Peyer's patch (tissue), 4 donors: ENCODE measurements at regions not wholly inside any gene's neighbourhood (a gene's known extent, or its start where the extent isn't known, plus 50 kb on each side); places are given as distances from the start of the nearest gene placed in this dataset.
"Not testable (repeated sequence)": the region's sequence is repeated elsewhere in the genome, so short reads cannot be mapped to it uniquely, and the experiment has no call there.

Experiments used
- DNase-seq, 3 donors: peaks; one replicate each; pipeline ENCODE4 v3.0.0-alpha.2; 2017 to 2019
- H3K27ac ChIP-seq, 4 donors: fragments of 200-600 bp; sonication (generic); one replicate each; pipeline ENCODE4 v1.5.1; 2016 to 2019
- H3K27me3 ChIP-seq, 2 donors: fragments of 200-600 bp; sonication (generic); one replicate each; pipeline ENCODE4 v1.5.1; 2019
- H3K36me3 ChIP-seq, 3 donors: fragments of 200-600 bp; sonication (generic); one replicate each; pipeline ENCODE4 v1.5.1; 2016 to 2019
- H3K4me1 ChIP-seq, 4 donors: fragments of 200-600 bp; sonication (generic); one replicate each; pipeline ENCODE4 v1.5.1; 2016 to 2019
- H3K4me3 ChIP-seq, 4 donors: fragments of 200-600 bp; sonication (generic); 1 replicate in 3 of 4; 2 replicates in 1 of 4; pipeline ENCODE4 v1.5.1; 2016 to 2019; ENCODE audit warnings: mild to moderate bottlenecking in 1 of 4
- H3K9me3 ChIP-seq, 4 donors: fragments of 200-600 bp; sonication (generic); one replicate each; pipeline ENCODE4 v1.5.1; 2016 to 2019; ENCODE audit warnings: mild to moderate bottlenecking in 1 of 4
- POLR2A ChIP-seq, 2 donors: fragments of 450-650 bp; IDR thresholded peaks; one replicate each; pipeline ENCODE4 v1.5.1; 2017; ENCODE audit warnings: antibody characterized with exemption in 2 of 2, mild to moderate bottlenecking in 2 of 2, moderate library complexity in 2 of 2
- TF ChIP-seq, protein P1 (sequence below), 6 experiments: fragments of 450-650 bp in 4 of 6; fragments of 200-600 bp in 2 of 6; sonication (generic) in 1 of 6; IDR thresholded peaks; one replicate each; pipeline ENCODE4 v1.5.1; 2017 to 2019; ENCODE audit warnings: antibody characterized with exemption in 6 of 6, mild to moderate bottlenecking in 3 of 6, moderate library complexity in 1 of 6

DNA sequence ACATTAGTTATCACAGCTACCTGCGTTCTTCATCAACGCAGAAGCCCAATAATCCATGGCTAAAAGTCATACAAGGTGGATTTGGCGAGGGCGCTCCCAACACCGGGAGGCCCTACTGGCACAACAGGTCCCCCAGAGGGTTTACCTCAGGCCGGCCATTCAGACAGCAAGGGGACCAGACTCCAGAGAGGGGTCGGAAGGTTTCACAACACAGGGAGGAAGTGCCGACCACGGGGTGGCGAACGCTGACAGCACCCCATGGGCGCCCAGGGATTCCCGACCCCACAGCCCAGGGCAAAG, 1515.9 kb upstream of the DEFB115 start:
- Histone ChIP-seq H3K27me3 (no peaks in the 10 kb centered on the region), H3K36me3 (no peaks in the 10 kb centered on the region), H3K4me1 (no peaks in the 10 kb centered on the region), H3K9me3 (peaks cover 0 to 22% (median 7%) of the 10 kb centered on the region in 4 donors), H3K4me3 (no peak overlapping the region), H3K27ac (no peak overlapping the region)
- TF ChIP-seq, protein P1, sequence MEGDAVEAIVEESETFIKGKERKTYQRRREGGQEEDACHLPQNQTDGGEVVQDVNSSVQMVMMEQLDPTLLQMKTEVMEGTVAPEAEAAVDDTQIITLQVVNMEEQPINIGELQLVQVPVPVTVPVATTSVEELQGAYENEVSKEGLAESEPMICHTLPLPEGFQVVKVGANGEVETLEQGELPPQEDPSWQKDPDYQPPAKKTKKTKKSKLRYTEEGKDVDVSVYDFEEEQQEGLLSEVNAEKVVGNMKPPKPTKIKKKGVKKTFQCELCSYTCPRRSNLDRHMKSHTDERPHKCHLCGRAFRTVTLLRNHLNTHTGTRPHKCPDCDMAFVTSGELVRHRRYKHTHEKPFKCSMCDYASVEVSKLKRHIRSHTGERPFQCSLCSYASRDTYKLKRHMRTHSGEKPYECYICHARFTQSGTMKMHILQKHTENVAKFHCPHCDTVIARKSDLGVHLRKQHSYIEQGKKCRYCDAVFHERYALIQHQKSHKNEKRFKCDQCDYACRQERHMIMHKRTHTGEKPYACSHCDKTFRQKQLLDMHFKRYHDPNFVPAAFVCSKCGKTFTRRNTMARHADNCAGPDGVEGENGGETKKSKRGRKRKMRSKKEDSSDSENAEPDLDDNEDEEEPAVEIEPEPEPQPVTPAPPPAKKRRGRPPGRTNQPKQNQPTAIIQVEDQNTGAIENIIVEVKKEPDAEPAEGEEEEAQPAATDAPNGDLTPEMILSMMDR (IDR thresholded peaks at IDR 0.05), result no peak
- TF ChIP-seq POLR2A (IDR thresholded peaks at IDR 0.05), result no peak
- DNase-seq, result peak in 1 of 3 donors; percentile 40

DNA sequence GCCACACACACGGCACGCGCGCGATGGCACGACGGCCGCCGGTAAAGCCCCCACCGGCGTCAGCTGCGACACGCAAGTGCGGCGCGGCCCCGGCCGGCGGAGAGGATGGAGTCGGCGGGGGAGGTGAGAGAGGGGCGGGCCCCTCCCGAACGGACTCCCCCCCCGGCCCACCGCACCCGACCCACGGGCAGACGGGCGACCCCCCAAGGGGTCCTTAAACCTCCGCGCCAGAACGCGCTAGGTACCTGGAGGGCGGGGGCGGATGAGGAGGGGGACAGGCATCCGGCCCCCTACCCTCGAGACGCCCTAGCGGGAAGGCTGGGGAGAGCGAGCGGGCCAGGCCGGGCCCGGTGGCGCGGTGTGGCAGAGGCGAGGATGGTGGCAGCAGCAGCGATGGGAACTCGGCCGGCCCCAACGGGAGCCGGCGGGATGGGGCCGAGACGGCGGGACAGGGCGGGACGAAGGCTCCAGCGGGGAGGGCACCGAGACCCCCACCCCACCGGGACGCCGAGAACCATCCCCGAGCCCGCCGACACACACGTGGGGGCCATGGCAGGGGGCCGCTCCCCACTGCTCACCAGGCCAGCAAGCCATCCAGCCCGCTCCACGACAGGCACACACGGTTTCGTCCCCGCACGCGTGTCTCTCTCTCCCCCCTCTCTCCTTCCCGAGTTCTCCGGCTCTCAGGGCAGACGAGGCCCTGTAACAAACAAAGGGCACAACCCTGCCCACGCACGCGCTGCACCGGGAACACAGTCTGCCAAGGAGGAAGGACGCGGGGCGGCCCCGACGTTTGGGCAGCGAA, 1515.4 kb upstream of the DEFB115 start:
- H3K27ac ChIP-seq, result no peak overlapping the region
- H3K4me1 ChIP-seq, result no peaks in the 10 kb centered on the region
- TF ChIP-seq POLR2A (IDR thresholded peaks at IDR 0.05), result no peak
- TF ChIP-seq, protein P1 (IDR thresholded peaks at IDR 0.05), result no peak
- H3K36me3 ChIP-seq, result no peaks in the 10 kb centered on the region
- peak in 1 of 3 donors; percentile 24 for DNase-seq
- H3K27me3 ChIP-seq, result no peaks in the 10 kb centered on the region
- H3K9me3 ChIP-seq, result peaks cover 0 to 22% (median 7%) of the 10 kb centered on the region in 4 donors
- H3K4me3 ChIP-seq, result no peak overlapping the region

DNA sequence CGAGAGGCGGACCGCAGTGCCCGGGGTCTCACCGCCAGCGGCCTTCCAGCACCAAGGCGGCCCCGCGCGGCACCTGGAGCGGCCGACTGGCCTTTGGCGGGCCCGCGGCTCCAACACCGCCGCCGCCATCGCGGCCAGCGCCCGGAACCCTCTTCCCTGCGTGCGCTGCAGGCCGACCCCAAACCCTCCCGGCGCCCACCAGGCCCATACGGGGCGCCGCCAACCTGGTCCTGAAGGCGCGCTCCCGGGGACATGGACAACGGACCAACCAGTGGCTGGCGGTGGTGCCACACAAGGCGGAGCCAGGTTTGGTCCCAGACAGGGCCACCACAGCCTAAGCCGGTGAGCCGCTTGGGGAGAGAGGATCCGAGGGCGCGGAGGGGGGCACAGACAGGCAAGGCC, 1514.8 kb upstream of the DEFB115 start:
- TF ChIP-seq, protein P1 (IDR thresholded peaks at IDR 0.05), result no peak
- no peak for TF ChIP-seq POLR2A (IDR thresholded peaks at IDR 0.05)
- Histone ChIP-seq H3K27me3 (no peaks in the 10 kb centered on the region), H3K4me1 (no peaks in the 10 kb centered on the region), H3K36me3 (no peaks in the 10 kb centered on the region), H3K4me3 (no peak overlapping the region), H3K9me3 (peaks cover 0 to 22% (median 7%) of the 10 kb centered on the region in 4 donors), H3K27ac (no peak overlapping the region)
- no peak for DNase-seq

DNA sequence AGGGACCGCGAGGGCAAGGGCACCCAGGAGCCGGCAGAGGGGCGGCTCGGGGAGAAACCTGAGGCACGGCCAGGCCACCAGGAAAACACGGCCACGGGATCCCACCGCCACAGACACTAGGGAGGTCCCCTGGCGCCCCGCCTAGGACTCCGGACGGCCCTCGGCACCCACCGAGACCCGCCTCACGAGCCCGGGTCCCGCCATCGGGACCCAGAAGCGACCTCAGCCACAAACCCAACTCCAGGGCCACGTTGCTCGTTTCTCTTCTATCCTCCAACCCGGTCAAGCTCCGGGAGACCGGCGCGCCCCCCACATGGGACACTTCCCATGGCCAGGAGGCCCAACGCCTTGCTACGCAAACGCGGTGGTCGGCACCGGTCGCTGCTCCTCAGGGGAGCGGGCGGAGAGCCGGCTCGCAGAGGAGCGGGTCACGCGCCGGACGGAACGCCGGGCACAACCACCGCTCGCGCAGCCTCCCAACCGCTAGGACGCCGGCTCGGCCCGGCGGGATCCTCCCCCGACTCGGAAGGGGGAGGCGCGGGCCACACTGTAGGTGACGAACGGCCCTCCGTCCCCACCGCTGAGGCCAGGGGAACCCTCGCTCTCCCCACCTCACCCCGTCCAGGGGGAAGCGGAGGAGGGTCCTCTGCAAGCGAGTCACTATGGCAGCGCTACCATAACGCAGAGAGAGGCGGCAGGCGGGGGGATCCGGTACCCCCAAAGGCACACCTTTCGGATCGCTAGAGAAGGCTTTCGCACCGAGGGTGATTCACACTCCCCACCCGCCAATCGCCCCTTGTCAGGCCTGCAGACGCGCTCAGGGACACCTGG, 1514.1 kb upstream of the DEFB115 start:
- Histone ChIP-seq H3K4me1 (no peaks in the 10 kb centered on the region), H3K9me3 (peaks cover 0 to 22% (median 7%) of the 10 kb centered on the region in 4 donors), H3K36me3 (no peaks in the 10 kb centered on the region), H3K4me3 (no peak overlapping the region), H3K27ac (no peak overlapping the region), H3K27me3 (no peaks in the 10 kb centered on the region)
- peak in 1 of 3 donors; percentile 37 for DNase-seq
- TF ChIP-seq, protein P1 (IDR thresholded peaks at IDR 0.05), result no peak
- no peak for TF ChIP-seq POLR2A (IDR thresholded peaks at IDR 0.05)

DNA sequence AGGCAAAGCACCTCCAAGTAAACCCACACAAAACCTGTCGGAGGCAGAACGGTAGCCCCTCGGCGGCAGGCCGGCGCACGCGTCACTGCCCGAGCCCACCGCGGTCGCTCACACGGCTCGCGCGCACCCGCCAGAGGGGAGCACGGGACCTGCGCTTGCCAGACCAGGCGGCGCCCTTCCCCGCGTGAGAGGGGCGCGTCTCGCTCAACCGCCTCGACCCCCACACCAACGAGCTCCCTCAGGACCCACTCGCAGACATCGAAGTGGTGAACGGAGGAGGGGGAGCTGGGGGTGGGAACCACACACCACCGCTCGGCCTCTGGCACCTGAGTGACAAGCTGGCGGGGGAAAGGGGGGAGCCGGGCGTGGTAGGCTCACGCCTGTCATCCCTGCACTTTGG, 1513.4 kb upstream of the DEFB115 start:
- Histone ChIP-seq H3K27ac (no peak overlapping the region), H3K9me3 (peaks cover 0 to 22% (median 7%) of the 10 kb centered on the region in 4 donors), H3K4me3 (no peak overlapping the region), H3K27me3 (no peaks in the 10 kb centered on the region), H3K36me3 (no peaks in the 10 kb centered on the region), H3K4me1 (no peaks in the 10 kb centered on the region)
- TF ChIP-seq POLR2A (IDR thresholded peaks at IDR 0.05), result no peak
- TF ChIP-seq, protein P1 (IDR thresholded peaks at IDR 0.05), result no peak
- no peak for DNase-seq

DNA sequence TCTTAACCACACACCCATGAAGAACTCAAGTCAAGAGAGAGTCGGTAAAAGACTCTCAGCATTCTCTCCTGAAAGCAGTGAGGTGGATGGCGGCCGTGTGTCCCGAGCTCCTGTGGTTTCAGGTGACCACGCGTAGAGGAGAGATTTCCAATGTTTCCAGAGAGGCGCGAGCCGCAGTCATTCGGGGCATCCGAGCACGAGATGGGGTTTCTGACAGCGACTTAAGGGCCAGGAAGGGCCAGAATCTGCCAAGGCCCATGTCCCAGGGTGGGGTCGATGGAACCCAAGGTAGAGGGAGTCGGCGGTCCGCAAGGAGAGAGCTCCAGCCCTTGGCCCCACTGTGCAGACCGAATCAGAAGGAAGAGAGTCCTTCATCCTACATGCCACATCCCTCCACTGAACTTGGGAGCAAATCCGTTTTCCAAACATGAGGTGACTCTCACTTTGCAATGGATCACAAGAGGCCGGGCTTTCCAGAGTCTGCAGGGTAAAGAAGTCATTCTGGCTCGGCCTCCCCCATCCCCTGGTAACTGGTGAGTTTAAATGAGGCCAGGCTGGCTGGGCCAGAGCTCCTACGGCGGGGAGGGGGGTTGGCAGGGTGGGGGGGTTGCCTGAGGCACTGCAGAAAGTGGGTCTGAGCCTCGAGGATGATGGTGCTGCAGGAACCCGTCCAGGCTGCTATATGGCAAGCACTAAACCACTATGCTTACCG, 1511.8 kb upstream of the DEFB115 start:
- not testable (repeated sequence) for DNase-seq, H3K4me1 ChIP-seq, H3K36me3 ChIP-seq, H3K4me3 ChIP-seq, H3K27me3 ChIP-seq, H3K27ac ChIP-seq
- H3K9me3 ChIP-seq, result peaks cover 0 to 21% (median 7%) of the 10 kb centered on the region in 4 donors
